ENCODE measurements at regions not wholly inside any gene's neighbourhood (a gene's known extent, or its start where the extent isn't known, plus 50 kb on each side); places are given as distances from the start of the nearest gene placed in this dataset.
"Not testable (repeated sequence)": the region's sequence is repeated elsewhere in the genome, so short reads cannot be mapped to it uniquely, and the experiment has no call there.

- no peak overlapping the region for H3K27ac ChIP-seq
- TF ChIP-seq CTCF (conservative IDR thresholded peaks at IDR 0.05): no peak
Measured at GRCh38 chr11:98728421-98728820, 292.3 kb upstream of the CNTN5 start.

- H3K27ac ChIP-seq: no peak overlapping the region
- no peak for TF ChIP-seq CTCF (conservative IDR thresholded peaks at IDR 0.05)
Measured at GRCh38 chr11:98729118-98729517, 291.6 kb upstream of the CNTN5 start.

GRCh38 chr11:98732947-98733346 is 287.8 kb upstream of the CNTN5 start:
- TF ChIP-seq CTCF (conservative IDR thresholded peaks at IDR 0.05): no peak
- no peak overlapping the region for H3K27ac ChIP-seq

- H3K27ac ChIP-seq: not testable (repeated sequence)
Measured at GRCh38 chr11:98733378-98733777, 287.4 kb upstream of the CNTN5 start.

- no peak overlapping the region for H3K27ac ChIP-seq
- TF ChIP-seq CTCF (conservative IDR thresholded peaks at IDR 0.05): no peak
Measured at GRCh38 chr11:98734686-98735085, 286.1 kb upstream of the CNTN5 start.

GRCh38 chr11:98736833-98737232 is 283.9 kb upstream of the CNTN5 start:
- no peak for TF ChIP-seq CTCF (conservative IDR thresholded peaks at IDR 0.05)
- H3K27ac ChIP-seq: no peak overlapping the region

GRCh38 chr11:98740321-98740720 is 280.4 kb upstream of the CNTN5 start:
- H3K27ac ChIP-seq: no peak overlapping the region
- TF ChIP-seq CTCF (conservative IDR thresholded peaks at IDR 0.05): no peak

GRCh38 chr11:98763446-98763845 is 257.3 kb upstream of the CNTN5 start:
- H3K27ac ChIP-seq: not testable (repeated sequence)

- no peak for TF ChIP-seq CTCF (conservative IDR thresholded peaks at IDR 0.05)
- no peak overlapping the region for H3K27ac ChIP-seq
Measured at GRCh38 chr11:98766903-98767302, 253.8 kb upstream of the CNTN5 start.

GRCh38 chr11:98770046-98770445 is 250.7 kb upstream of the CNTN5 start:
- not testable (repeated sequence) for H3K27ac ChIP-seq
